AG04450 (cell line): ENCODE measurements at regions not wholly inside any gene's neighbourhood (a gene's known extent, or its start where the extent isn't known, plus 50 kb on each side); places are given as distances from the start of the nearest gene placed in this dataset.
"Not testable (repeated sequence)": the region's sequence is repeated elsewhere in the genome, so short reads cannot be mapped to it uniquely, and the experiment has no call there.

Source experiments
- CTCF ChIA-PET: fragments of 300-600, 350-600 bp; formaldehyde crosslinking; extraction: SDS; loops from one replicate; lab custom pipeline; 2022; ENCODE audit warnings: antibody characterized with exemption, inconsistent platforms; lab: Charles Lee
- POLR2A ChIA-PET: fragments of 350-600 bp; formaldehyde crosslinking; extraction: SDS; loops from one replicate; lab custom pipeline; 2021; ENCODE audit warnings: antibody characterized with exemption, inconsistent platforms; lab: Yijun Ruan, JAX
- DNase-seq: peaks from one replicate; pipeline ENCODE4 v3.0.0-alpha.2; 2011; ENCODE audit warnings: low read depth, low spot score
- H3K27ac ChIP-seq: one replicate; pipeline ENCODE4 v1.5.1; 2012; ENCODE audit warnings: low read depth, low read length, control low read depth
- H3K27me3 ChIP-seq: one replicate; pipeline ENCODE4 v1.6.0; 2012; ENCODE audit warnings: low read length; ENCODE audit not compliant: control insufficient read depth, insufficient read depth
- H3K4me3 ChIP-seq: 2 replicates; pipeline ENCODE4 v1.5.1; 2011; ENCODE audit warnings: mild to moderate bottlenecking, low read depth, low read length, control low read depth
- H3K9me3 ChIP-seq: 2 replicates; pipeline ENCODE4 v1.5.1; 2012; ENCODE audit warnings: low read length; ENCODE audit not compliant: control insufficient read depth, insufficient read depth
- CTCF ChIP-seq: IDR thresholded peaks from 2 replicates; pipeline ENCODE4 v1.5.1; 2011; ENCODE audit warnings: low read depth, low read length, control low read depth, inconsistent platforms

GRCh38 chr12:46567667-46568066 is 195.1 kb upstream of the SLC38A2 start:
- ChIA-PET POLR2A (interaction anchor here (0.6 kb wide), 1 partner anchor 95 kb away, joined by 7 read pairs; no protein-coding TSS in a partner anchor), CTCF (no interaction called here)
- no peak for TF ChIP-seq CTCF
- Histone ChIP-seq H3K27ac (no peak overlapping the region), H3K4me3 (no peak overlapping the region), H3K27me3 (no peaks in the 10 kb centered on the region), H3K9me3 (peaks cover 20% of the 10 kb centered on the region)
- DNase-seq, result no peak

- no peak for TF ChIP-seq CTCF
- ChIA-PET CTCF (no interaction called here), POLR2A (no interaction called here)
- Histone ChIP-seq H3K4me3 (no peak overlapping the region), H3K27ac (no peak overlapping the region), H3K9me3 (peaks cover 3% of the 10 kb centered on the region; the same call in 1 of the 2 replicates), H3K27me3 (no peaks in the 10 kb centered on the region)
- no peak for DNase-seq
These were observed 190.2 kb upstream of the SLC38A2 start for GRCh38 chr12:46562625-46563225.

- H3K27ac ChIP-seq, H3K4me3 ChIP-seq, H3K27me3 ChIP-seq, CTCF ChIA-PET, POLR2A ChIA-PET, DNase-seq, H3K9me3 ChIP-seq: not testable (repeated sequence)
These were observed 189.4 kb upstream of the SLC38A2 start for GRCh38 chr12:46561769-46562624.

GRCh38 chr12:46560874-46561273 is 188.3 kb upstream of the SLC38A2 start:
- H3K9me3 ChIP-seq, result no peaks in the 10 kb centered on the region
- no peak overlapping the region for H3K4me3 ChIP-seq
- no peak for TF ChIP-seq CTCF
- ChIA-PET CTCF (no interaction called here), POLR2A (no interaction called here)
- H3K27ac ChIP-seq, result no peak overlapping the region
- H3K27me3 ChIP-seq, result no peaks in the 10 kb centered on the region
- DNase-seq, result no peak

GRCh38 chr12:46560089-46560488 is 187.5 kb upstream of the SLC38A2 start:
- no peak overlapping the region for H3K4me3 ChIP-seq
- no peak for DNase-seq
- no peaks in the 10 kb centered on the region for H3K27me3 ChIP-seq
- no peaks in the 10 kb centered on the region for H3K9me3 ChIP-seq
- no peak for TF ChIP-seq CTCF
- CTCF ChIA-PET, result no interaction called here
- H3K27ac ChIP-seq, result no peak overlapping the region
- POLR2A ChIA-PET, result no interaction called here
